ENCODE measurements at regions not wholly inside any gene's neighbourhood (a gene's known extent, or its start where the extent isn't known, plus 50 kb on each side); places are given as distances from the start of the nearest gene placed in this dataset.

GRCh38 chr2:16142383-16143361 lies 202.3 kb downstream of the MYCN start:
- Histone ChIP-seq H3K4me3 (ENCODE audit: low read depth, low read length) (no peak overlapping the region), H3K27ac (no peak overlapping the region), H3K27me3 (replicated peaks) (no peaks in the 10 kb centered on the region), H3K36me3 (replicated peaks) (no peaks in the 10 kb centered on the region)
- TF ChIP-seq CTCF (IDR thresholded peaks at IDR 0.05; ENCODE audit: low read depth, low read length, missing control alignments): no peak
- no peak for DNase-seq
- in situ Hi-C loops (cut with HindIII; ENCODE audit: low pct_ligation_motif_present, low sequenced_read_pairs): no loop called here

- DNase-seq: no peak
- Histone ChIP-seq H3K27ac (no peak overlapping the region), H3K27me3 (replicated peaks) (no peaks in the 10 kb centered on the region), H3K36me3 (replicated peaks) (no peaks in the 10 kb centered on the region), H3K4me3 (ENCODE audit: low read depth, low read length) (no peak overlapping the region)
- TF ChIP-seq CTCF (IDR thresholded peaks at IDR 0.05; ENCODE audit: low read depth, low read length, missing control alignments): no peak
- in situ Hi-C loops (cut with HindIII; ENCODE audit: low pct_ligation_motif_present, low sequenced_read_pairs): no loop called here
These were observed 201.2 kb downstream of the MYCN start for GRCh38 chr2:16141641-16141921.

GRCh38 chr2:16140771-16141640 lies 200.7 kb downstream of the MYCN start:
- H3K27ac ChIP-seq: no peak overlapping the region
- in situ Hi-C loops (cut with HindIII; ENCODE audit: low pct_ligation_motif_present, low sequenced_read_pairs): no loop called here
- H3K36me3 ChIP-seq (replicated peaks): no peaks in the 10 kb centered on the region
- H3K27me3 ChIP-seq (replicated peaks): no peaks in the 10 kb centered on the region
- no peak for DNase-seq
- no peak for TF ChIP-seq CTCF (IDR thresholded peaks at IDR 0.05; ENCODE audit: low read depth, low read length, missing control alignments)
- H3K4me3 ChIP-seq (ENCODE audit: low read depth, low read length): no peak overlapping the region

- TF ChIP-seq CTCF (IDR thresholded peaks at IDR 0.05; ENCODE audit: low read depth, low read length, missing control alignments): no peak
- no peak overlapping the region for H3K27ac ChIP-seq
- DNase-seq: no peak
- no peaks in the 10 kb centered on the region for H3K27me3 ChIP-seq (replicated peaks)
- no peak overlapping the region for H3K4me3 ChIP-seq (ENCODE audit: low read depth, low read length)
- in situ Hi-C loops (cut with HindIII; ENCODE audit: low pct_ligation_motif_present, low sequenced_read_pairs): no loop called here
- H3K36me3 ChIP-seq (replicated peaks): no peaks in the 10 kb centered on the region
These were observed 199.6 kb downstream of the MYCN start for GRCh38 chr2:16139663-16140615.

GRCh38 chr2:16138811-16139662 lies 198.7 kb downstream of the MYCN start:
- in situ Hi-C loops (cut with HindIII; ENCODE audit: low pct_ligation_motif_present, low sequenced_read_pairs): no loop called here

More at GRCh38 chr2:16138811-16139662, 198.7 kb downstream of the MYCN start:
- H3K27ac ChIP-seq: no peak overlapping the region
- H3K36me3 ChIP-seq (replicated peaks): no peaks in the 10 kb centered on the region
- no peaks in the 10 kb centered on the region for H3K27me3 ChIP-seq (replicated peaks)
- no peak for TF ChIP-seq CTCF (IDR thresholded peaks at IDR 0.05; ENCODE audit: low read depth, low read length, missing control alignments)
- H3K4me3 ChIP-seq (ENCODE audit: low read depth, low read length): no peak overlapping the region
- DNase-seq: no peak

All from brain microvascular endothelial cell (primary cell).